Lung (tissue), 11 donors: ENCODE measurements at regions not wholly inside any gene's neighbourhood (a gene's known extent, or its start where the extent isn't known, plus 50 kb on each side); places are given as distances from the start of the nearest gene placed in this dataset.

ENCODE experiments used
- ATAC-seq: fragments of 200-7000 bp; cut with Tn5 transposase; one replicate; pipeline ENCODE4 v1.9.1; 2020; ENCODE audit warnings: moderate number of reproducible peaks; ENCODE audit not compliant: insufficient read depth, low FRiP score
- DNase-seq, 3 donors: peaks; one replicate each; pipeline ENCODE4 v3.0.0-alpha.2; 2013 to 2017
- H3K27ac ChIP-seq, 2 donors: one replicate each; pipeline ENCODE4 v1.5.1; 2013; ENCODE audit warnings: mild to moderate bottlenecking in 2 of 2, moderate library complexity in 2 of 2, control low read depth in 1 of 2, inconsistent platforms in 1 of 2, low read depth in 1 of 2, low read length in 1 of 2
- H3K27me3 ChIP-seq, 3 donors: one replicate each; pipeline ENCODE4 v1.5.1; 2013; ENCODE audit warnings: low read length in 2 of 3; ENCODE audit not compliant: control insufficient read depth in 3 of 3, insufficient read depth in 3 of 3
- H3K36me3 ChIP-seq, 4 donors: one replicate each; pipeline ENCODE4 v1.5.1; 2013; ENCODE audit warnings: low read length in 4 of 4, mild to moderate bottlenecking in 1 of 4, moderate library complexity in 1 of 4; ENCODE audit not compliant: control insufficient read depth in 4 of 4, insufficient read depth in 4 of 4
- H3K4me1 ChIP-seq, 5 donors: one replicate each; pipeline ENCODE4 v1.5.1; 2013; ENCODE audit warnings: low read length in 5 of 5, mild to moderate bottlenecking in 2 of 5, moderate library complexity in 1 of 5; ENCODE audit not compliant: control insufficient read depth in 5 of 5, insufficient read depth in 5 of 5
- H3K4me3 ChIP-seq: one replicate; pipeline ENCODE4 v1.5.1; 2013; ENCODE audit warnings: mild to moderate bottlenecking, control low read depth, moderate library complexity
- H3K9ac ChIP-seq, 2 donors: one replicate each; pipeline ENCODE4 v1.5.1; 2013; ENCODE audit warnings: low read length in 2 of 2, control low read depth in 1 of 2; ENCODE audit not compliant: insufficient read depth in 1 of 2
- H3K9me3 ChIP-seq, 4 donors: one replicate each; pipeline ENCODE4 v1.5.1; 2013; ENCODE audit warnings: low read length in 3 of 4, mild to moderate bottlenecking in 1 of 4, moderate library complexity in 1 of 4; ENCODE audit not compliant: control insufficient read depth in 4 of 4, insufficient read depth in 3 of 4
- WGBS, 2 donors: extraction: QIAGEN DNeasy Blood & Tissue Kit; methylation state at CpG; one replicate each; pipeline ENCODE4 v1.1.7; 2013; 5-methylcytosine and 5-hydroxymethylcytosine counted together
- TF ChIP-seq, protein P1 (sequence below): IDR thresholded peaks from 2 replicates; pipeline ENCODE4 v1.5.1; 2012; ENCODE audit warnings: mild to moderate bottlenecking; ENCODE audit errors: control extremely low read depth, extremely low read depth
- donor health status: control.
- donor health status: control.
- donor health status: Bipolar disorder and iron deficiency.
- donor health status: healthy.
- donor health status: DM: yes; HTN: yes; CAD: no.

DNA sequence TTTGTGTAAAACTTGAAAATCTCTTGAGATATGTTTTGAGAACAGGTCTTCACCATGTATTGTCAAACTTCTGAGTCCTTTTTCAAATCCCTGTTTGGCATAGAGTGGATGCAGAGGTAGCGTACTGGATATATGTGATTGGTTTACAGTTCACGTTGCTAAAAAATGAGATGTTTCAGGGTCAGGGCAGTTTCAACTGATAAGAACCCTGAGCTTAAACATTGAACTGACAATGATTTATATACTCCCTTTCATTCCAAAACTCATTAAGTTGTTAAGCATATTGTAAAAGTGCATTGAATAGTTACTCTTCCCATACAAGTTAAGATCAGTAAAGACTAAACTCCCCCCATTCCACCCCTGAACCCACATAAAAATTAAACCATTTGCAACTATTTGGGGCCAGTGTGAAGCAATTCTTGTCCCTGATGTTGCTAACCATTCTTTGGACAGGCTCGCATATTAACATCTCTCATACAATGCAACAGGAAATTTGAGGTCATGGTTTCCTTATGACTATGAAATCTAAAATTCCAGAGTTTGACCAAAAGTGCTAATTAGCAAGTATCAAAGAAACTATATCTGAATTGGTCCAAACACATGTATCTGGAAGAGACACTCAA, 470.9 kb upstream of the ACVR2A start:
- no peak overlapping the region for H3K9ac ChIP-seq
- no peak overlapping the region for H3K27ac ChIP-seq
- ATAC-seq: no peak
- no peaks in the 10 kb centered on the region for H3K27me3 ChIP-seq
- H3K4me1 ChIP-seq: peaks cover 0 to 3% (median 0%) of the 10 kb centered on the region in 5 donors
- no peaks in the 10 kb centered on the region for H3K36me3 ChIP-seq
- no peak overlapping the region for H3K4me3 ChIP-seq
- no peak for DNase-seq
- no peaks in the 10 kb centered on the region for H3K9me3 ChIP-seq
- TF ChIP-seq, protein P1, sequence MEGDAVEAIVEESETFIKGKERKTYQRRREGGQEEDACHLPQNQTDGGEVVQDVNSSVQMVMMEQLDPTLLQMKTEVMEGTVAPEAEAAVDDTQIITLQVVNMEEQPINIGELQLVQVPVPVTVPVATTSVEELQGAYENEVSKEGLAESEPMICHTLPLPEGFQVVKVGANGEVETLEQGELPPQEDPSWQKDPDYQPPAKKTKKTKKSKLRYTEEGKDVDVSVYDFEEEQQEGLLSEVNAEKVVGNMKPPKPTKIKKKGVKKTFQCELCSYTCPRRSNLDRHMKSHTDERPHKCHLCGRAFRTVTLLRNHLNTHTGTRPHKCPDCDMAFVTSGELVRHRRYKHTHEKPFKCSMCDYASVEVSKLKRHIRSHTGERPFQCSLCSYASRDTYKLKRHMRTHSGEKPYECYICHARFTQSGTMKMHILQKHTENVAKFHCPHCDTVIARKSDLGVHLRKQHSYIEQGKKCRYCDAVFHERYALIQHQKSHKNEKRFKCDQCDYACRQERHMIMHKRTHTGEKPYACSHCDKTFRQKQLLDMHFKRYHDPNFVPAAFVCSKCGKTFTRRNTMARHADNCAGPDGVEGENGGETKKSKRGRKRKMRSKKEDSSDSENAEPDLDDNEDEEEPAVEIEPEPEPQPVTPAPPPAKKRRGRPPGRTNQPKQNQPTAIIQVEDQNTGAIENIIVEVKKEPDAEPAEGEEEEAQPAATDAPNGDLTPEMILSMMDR: no peak
- 49 to 52% methylated on average over 3 of the region's 3 CpGs for WGBS, 2 donors

DNA sequence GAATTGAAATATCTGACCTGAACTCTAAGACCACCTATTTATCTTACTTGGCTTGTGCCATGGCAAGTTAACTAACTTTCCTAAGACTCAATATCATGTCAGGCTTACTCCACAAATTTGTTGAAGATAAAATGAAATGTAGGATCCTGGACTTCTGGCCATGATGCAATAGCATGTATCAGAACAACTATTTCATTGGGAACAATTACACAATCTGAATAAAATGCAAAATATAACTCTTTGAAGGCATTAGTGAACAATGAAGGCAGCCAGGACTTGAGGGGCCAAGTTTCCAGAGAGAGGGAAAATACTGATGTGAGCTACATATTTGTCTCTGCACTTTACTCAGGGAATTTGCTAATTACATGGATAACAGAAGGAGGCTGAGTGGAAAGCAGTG, 476.5 kb upstream of the ACVR2A start:
- DNase-seq (peak in 2 of 3 donors; percentile 9 to 48), ATAC-seq (no peak)
- Histone ChIP-seq H3K36me3 (no peaks in the 10 kb centered on the region), H3K9ac (no peak overlapping the region), H3K9me3 (no peaks in the 10 kb centered on the region), H3K27me3 (no peaks in the 10 kb centered on the region), H3K4me3 (no peak overlapping the region), H3K27ac (no peak overlapping the region), H3K4me1 (no peaks in the 10 kb centered on the region)
- TF ChIP-seq, protein P1: no peak

DNA sequence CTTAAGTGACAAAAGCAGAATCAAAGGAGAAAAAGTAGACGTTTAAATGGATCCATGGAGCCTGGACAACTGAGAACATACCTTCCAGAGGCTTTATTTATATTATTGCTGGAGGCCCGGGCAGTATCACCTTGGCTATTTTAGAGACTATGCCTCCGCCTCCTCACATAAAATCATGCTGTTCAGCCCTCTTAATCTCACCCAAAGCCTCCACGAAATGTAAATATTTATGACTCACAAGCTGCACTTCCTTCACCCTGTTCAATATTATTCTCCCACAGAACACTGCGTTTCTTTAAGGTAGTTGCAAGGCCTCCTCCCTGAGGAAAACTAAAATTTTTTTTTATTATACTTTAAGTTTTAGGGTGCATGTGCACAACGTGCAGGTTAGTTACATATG, 478.6 kb upstream of the ACVR2A start:
- no peak for ATAC-seq
- WGBS, 2 donors: 72 to 83% methylated on average over 6 of the region's 6 CpGs
- TF ChIP-seq, protein P1: no peak
- no peak for DNase-seq
- no peak overlapping the region for H3K9ac ChIP-seq
- H3K36me3 ChIP-seq: no peaks in the 10 kb centered on the region
- H3K4me3 ChIP-seq: no peak overlapping the region
- H3K27ac ChIP-seq: no peak overlapping the region
- no peaks in the 10 kb centered on the region for H3K4me1 ChIP-seq
- no peaks in the 10 kb centered on the region for H3K9me3 ChIP-seq
- no peaks in the 10 kb centered on the region for H3K27me3 ChIP-seq

DNA sequence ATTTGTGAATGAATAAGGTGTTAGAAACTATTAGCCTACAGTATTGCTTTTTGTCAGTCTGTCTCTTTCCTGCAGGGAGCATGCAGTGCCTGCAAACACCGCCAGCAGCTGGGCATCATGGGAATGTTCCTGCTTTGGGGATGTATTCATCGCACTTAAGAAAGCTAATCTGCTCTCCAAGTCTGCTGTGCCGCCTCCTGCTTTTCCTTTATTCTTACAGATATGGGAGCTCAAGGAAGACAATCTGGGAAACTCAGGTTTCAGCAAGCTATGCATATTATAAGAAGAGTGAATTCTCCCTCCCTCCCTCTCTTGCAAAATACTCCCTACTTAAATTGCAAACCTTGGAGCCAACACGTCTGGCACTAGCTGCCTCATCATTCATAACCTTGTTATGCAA, 479.2 kb upstream of the ACVR2A start:
- no peaks in the 10 kb centered on the region for H3K4me1 ChIP-seq
- no peaks in the 10 kb centered on the region for H3K9me3 ChIP-seq
- DNase-seq (peak in 2 of 3 donors; percentile 7 to 37), ATAC-seq (no peak)
- TF ChIP-seq, protein P1: no peak
- H3K27ac ChIP-seq: no peak overlapping the region
- H3K36me3 ChIP-seq: no peaks in the 10 kb centered on the region
- H3K9ac ChIP-seq: no peak overlapping the region
- H3K4me3 ChIP-seq: no peak overlapping the region
- no peaks in the 10 kb centered on the region for H3K27me3 ChIP-seq
- 71 to 90% methylated on average over 4 of the region's 4 CpGs for WGBS, 2 donors
